ENCODE measurements at regions not wholly inside any gene's neighbourhood (a gene's known extent, or its start where the extent isn't known, plus 50 kb on each side); places are given as distances from the start of the nearest gene placed in this dataset.

GRCh38 chr13:54744747-54745146 lies 1716.1 kb downstream of the OLFM4 start:
- DNase-seq = no peak
- Histone ChIP-seq H3K4me1 (no peaks in the 10 kb centered on the region), H3K27me3 (replicated peaks in 1 of 7) (no peaks in the 10 kb centered on the region), H3K4me3 (no peak overlapping the region), H3K36me3 (no peaks in the 10 kb centered on the region), H3K9me3 (peaks cover 0 to 7% (median 0%) of the 10 kb centered on the region in 8 donors), H3K27ac (no peak overlapping the region)
- TF ChIP-seq POLR2A (IDR thresholded peaks at IDR 0.05) (no peak), POLR2AphosphoS5 (IDR thresholded peaks at IDR 0.05) (no peak), CTCF (IDR thresholded peaks at IDR 0.05 in 8 of 11, conservative IDR thresholded peaks at IDR 0.05 in 3 of 11) (no peak)
- intact Hi-C loops (cut with DNase I; ENCODE audit: low total_unique reads) = no loop called here

GRCh38 chr13:54750521-54750920 lies 1721.9 kb downstream of the OLFM4 start:
- no peak overlapping the region for H3K4me3 ChIP-seq
- no peaks in the 10 kb centered on the region for H3K27me3 ChIP-seq (replicated peaks in 1 of 7)
- WGBS, 5 donors = 73 to 89% (median 85%) methylated on average over 3 of the region's 3 CpGs
- TF ChIP-seq POLR2AphosphoS5 (IDR thresholded peaks at IDR 0.05) (no peak), POLR2A (IDR thresholded peaks at IDR 0.05) (no peak), CTCF (IDR thresholded peaks at IDR 0.05 in 8 of 11, conservative IDR thresholded peaks at IDR 0.05 in 3 of 11) (no peak)
- intact Hi-C loops (cut with DNase I; ENCODE audit: low total_unique reads) = no loop called here
- no peaks in the 10 kb centered on the region for H3K4me1 ChIP-seq
- peaks cover 0 to 6% (median 0%) of the 10 kb centered on the region in 8 donors for H3K9me3 ChIP-seq
- DNase-seq = no peak
- no peaks in the 10 kb centered on the region for H3K36me3 ChIP-seq
- H3K27ac ChIP-seq = no peak overlapping the region

- Histone ChIP-seq H3K4me3 (no peak overlapping the region), H3K4me1 (no peaks in the 10 kb centered on the region), H3K9me3 (peaks cover 0 to 10% (median 0%) of the 10 kb centered on the region in 8 donors), H3K36me3 (no peaks in the 10 kb centered on the region), H3K27ac (no peak overlapping the region), H3K27me3 (replicated peaks in 1 of 7) (no peaks in the 10 kb centered on the region)
- intact Hi-C loops (cut with DNase I; ENCODE audit: low total_unique reads) = no loop called here
- TF ChIP-seq POLR2A (IDR thresholded peaks at IDR 0.05) (no peak), CTCF (IDR thresholded peaks at IDR 0.05 in 8 of 11, conservative IDR thresholded peaks at IDR 0.05 in 3 of 11) (no peak)
- DNase-seq = no peak
These were observed 1730.2 kb downstream of the OLFM4 start for GRCh38 chr13:54758795-54759194.

GRCh38 chr13:54768214-54768613 lies 1739.6 kb downstream of the OLFM4 start:
- 78 to 90% (median 84%) methylated on average over 2 of the region's 2 CpGs for WGBS, 5 donors
- TF ChIP-seq POLR2A (IDR thresholded peaks at IDR 0.05) = no peak
- no peak for TF ChIP-seq CTCF (IDR thresholded peaks at IDR 0.05 in 8 of 11, conservative IDR thresholded peaks at IDR 0.05 in 3 of 11)
- no peak for TF ChIP-seq POLR2AphosphoS5 (IDR thresholded peaks at IDR 0.05)
- Histone ChIP-seq H3K9me3 (peaks cover 0 to 18% (median 3%) of the 10 kb centered on the region in 8 donors), H3K27ac (no peak overlapping the region), H3K36me3 (no peaks in the 10 kb centered on the region), H3K27me3 (replicated peaks in 1 of 7) (no peaks in the 10 kb centered on the region), H3K4me1 (no peaks in the 10 kb centered on the region), H3K4me3 (no peak overlapping the region)
- no peak for DNase-seq
- intact Hi-C loops (cut with DNase I; ENCODE audit: low total_unique reads) = no loop called here

Measured in spleen (tissue), 11 donors.